ENCODE measurements at regions not wholly inside any gene's neighbourhood (a gene's known extent, or its start where the extent isn't known, plus 50 kb on each side); places are given as distances from the start of the nearest gene placed in this dataset.

DNA sequence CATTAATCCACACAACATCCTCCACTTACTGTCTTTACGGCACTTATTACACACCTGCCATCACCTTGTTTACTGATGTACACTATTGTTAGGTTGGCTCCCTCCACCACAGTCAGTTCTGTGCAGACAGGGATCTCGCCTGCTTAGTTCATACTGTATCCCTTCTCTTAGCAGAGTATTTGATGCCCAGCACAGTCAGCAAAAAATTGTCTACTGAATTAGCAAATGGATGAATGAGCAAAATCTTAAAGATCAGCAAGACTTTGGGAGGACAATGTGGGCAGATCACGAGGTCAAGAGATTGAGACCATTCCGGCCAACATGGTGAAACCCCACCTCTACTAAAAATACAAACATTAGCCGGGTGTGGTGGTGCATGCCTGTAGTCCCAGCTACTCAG, 109.8 kb upstream of the ATXN1 start:
- DNase-seq (ENCODE audit: insufficient read length, low spot score) = no peak
- peak; percentile 51 for FAIRE-seq

DNA sequence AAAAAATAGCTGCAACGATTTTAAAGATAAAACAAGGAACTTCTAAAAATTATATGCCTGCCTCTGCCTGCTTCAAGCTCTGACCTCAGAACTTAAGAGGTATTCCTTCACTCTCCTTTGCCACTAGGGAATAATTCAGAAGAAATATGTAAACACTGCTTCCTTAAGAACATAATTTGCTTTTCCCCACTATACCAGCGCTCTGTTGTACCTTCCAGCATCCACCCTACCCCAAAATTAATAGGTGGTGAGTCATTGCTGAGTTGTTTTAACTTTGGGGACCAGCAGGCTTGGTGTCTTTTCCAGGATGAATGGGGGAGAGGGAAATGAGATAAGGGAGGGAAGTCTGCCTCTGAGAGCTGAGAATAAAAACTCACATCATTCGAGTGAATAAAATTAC, 107.7 kb upstream of the ATXN1 start:
- no peak for FAIRE-seq

DNA sequence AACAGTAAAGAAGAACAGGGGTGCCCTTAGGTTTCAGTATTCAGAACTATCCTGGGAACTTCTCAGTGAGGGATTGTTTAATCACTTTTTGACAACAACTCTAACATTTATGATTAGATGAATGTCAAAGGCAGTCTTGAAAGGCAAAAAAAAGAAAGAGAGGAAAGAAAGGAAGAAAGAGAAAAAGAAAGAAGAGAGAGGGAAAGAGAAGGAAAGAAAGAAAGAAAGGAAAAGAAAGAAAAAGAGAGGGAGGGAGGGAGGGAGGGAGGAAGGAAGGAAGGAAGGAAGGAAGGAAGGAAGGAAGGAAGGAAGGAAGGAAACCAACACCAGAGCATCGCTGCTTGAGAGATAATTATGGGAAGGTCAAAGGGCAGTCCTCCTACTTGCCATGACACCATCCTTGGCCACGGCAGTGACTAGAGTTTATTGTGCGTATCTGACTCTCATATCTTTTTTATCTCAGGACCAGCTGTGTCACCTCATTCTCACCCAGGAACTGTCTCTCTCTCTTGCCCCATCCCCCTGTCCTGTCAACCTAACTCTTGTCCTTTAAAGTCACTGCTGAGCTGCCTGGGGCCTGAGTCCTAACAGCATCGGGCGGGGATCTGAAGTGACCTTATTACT, 96.8 kb upstream of the ATXN1 start:
- FAIRE-seq (no peak), DNase-seq (ENCODE audit: insufficient read length, low spot score) (no peak)

More for the DNA sequence above, 107.7 kb upstream of the ATXN1 start:
- no peak for DNase-seq (ENCODE audit: insufficient read length, low spot score)

DNA sequence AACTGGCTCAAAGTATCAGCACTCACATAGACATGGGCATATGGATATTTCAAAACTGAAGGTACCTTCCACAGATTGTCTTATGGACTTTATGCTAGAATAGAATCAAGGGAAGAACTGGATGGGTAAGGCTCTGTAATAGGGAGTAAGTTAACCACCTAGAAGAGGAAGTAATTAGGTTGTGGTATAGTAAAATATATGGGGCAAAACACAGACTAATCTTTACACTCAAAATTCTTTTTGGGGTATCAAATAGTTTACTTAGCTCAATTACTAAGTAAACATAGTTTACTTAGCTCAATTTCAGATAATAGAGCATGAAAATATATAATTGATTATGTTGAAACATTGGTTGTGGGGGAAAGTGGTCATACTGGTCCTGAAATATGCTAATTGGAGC, 94.2 kb upstream of the ATXN1 start:
- no peak for FAIRE-seq
- DNase-seq (ENCODE audit: insufficient read length, low spot score) = no peak

DNA sequence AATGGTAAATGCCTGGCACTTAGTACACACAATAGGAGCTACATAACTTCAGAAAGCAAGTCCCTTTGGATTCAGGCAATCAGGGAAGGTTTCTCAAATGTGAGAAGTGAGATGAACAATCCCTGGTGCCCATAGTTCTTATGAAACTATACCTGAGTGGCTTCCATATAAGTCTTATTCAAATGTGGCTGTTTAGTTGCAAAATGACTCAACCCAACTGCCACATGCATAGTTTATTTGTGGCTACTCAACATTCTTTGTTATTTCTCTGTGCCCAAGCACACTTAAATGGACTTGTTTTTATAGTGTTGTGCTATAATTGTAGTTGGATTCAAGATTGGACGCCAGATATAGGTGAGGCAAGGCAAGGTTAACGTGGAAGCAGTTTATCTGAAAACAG, 93.7 kb upstream of the ATXN1 start:
- DNase-seq (ENCODE audit: insufficient read length, low spot score) (no peak), FAIRE-seq (no peak)

DNA sequence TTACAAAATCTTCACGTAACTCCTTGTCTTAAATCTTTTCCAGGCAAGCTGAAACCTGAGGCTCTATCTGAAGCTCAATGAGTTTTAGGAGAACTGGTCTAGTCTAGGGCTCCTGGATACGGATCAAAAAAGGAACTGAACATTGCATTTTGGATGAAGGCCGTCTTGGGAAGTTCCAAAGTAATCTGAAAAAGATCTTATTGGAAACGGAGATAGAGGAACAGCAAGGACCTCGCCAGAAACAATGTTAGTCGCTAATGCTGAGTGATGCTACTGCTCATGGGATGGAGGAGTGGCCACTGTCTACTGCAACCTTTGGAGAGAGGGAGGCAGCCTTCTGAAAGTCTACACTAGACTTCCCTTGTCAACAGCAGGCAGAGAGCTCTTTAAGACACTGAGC, 91.4 kb upstream of the ATXN1 start:
- DNase-seq (ENCODE audit: insufficient read length, low spot score) (no peak), FAIRE-seq (no peak)

DNA sequence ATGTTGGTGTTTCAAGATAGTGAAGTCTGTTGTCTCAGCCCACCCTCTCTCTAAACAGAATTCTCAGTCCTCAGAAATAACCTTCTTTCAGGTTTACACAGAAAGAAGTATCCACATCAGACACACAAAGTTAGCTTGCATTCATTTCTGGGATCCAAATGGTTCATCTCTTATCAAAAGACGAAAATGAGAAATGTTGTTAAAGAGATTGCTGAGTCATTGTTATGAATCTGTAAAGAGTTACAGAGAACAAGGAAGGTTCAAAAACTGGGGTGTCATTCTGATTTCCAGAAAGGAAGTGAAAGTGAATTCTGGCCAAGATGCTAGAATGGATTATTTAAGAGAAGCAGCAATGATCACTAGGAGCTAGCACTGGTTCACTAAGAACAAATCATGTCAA, 90.5 kb upstream of the ATXN1 start:
- DNase-seq (ENCODE audit: insufficient read length, low spot score) (no peak), FAIRE-seq (no peak)

DNA sequence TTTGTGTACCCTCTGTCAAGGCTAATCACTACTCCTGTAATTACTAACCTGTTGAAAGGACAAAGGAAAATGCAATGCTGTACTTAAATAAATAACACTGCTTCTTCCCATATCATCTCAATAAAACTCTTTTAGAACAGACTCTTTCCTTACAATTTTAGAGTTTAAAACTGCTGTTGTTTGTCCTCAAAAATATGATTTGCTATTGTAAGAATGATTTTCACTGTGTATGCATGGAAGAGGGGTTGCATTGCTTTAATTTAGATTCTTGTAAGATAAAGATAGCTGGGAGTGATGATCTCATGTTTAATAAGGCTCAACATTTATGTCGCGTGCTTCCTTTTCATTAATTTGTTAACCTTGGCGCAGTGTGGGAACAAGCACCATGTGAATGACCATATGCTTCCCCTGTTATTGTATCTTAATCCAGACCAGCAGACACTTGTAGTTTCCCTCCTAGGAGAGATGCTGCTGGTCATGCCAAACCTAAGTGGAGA, 89.8 kb upstream of the ATXN1 start:
- DNase-seq (ENCODE audit: insufficient read length, low spot score) (no peak), FAIRE-seq (no peak)

DNA sequence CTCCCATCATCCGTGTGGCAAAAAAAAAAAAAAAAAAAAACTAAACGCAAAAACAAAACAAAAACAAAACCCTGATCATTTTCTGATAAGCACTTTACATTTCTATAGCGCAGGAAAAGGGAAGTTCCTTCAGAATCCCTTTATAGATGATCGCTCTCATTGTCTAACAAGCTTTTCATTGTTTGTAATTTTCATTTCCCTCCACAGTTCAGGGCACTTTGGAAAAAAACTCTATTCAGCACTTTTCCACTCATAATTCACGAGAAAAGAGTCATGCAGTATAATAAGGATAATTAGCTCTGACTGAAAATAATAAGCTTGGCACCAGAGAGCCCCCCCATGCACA, 89.4 kb upstream of the ATXN1 start:
- DNase-seq (ENCODE audit: insufficient read length, low spot score) (no peak), FAIRE-seq (no peak)

DNA sequence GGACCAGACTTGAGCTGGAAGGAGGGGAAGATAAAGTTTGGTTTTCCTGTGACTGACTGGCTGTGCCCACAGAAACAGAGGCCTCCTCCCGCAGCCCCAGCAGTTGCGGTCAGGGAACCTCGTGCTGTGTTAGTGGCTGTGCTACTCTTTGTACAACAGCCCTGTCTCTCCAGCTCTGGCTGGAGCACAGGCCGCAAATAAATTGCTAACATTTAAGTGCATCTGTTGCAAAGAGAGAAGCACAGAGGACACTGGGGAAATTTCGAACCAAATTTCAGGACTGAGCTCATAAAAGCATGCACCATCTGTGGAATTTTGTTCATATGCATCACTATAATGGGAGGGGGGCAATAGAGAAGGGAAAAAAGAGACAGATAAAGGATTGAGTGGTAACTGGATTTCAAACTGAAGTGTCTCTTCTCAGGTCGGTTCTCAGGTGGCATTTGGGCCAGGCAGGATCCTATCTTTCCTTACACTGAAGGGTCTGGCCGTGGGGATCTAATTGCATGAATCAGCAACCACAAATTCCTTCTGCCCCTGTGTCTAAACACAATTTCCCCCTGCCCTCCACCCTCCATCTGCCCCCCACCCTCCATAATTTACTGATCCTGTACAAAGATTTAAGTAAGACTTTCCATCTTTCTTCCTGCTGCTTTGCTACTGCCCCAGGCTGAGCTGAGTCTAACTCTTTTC, 88.9 kb upstream of the ATXN1 start:
- no peak for DNase-seq (ENCODE audit: insufficient read length, low spot score)
- peak; percentile 67 for FAIRE-seq

DNA sequence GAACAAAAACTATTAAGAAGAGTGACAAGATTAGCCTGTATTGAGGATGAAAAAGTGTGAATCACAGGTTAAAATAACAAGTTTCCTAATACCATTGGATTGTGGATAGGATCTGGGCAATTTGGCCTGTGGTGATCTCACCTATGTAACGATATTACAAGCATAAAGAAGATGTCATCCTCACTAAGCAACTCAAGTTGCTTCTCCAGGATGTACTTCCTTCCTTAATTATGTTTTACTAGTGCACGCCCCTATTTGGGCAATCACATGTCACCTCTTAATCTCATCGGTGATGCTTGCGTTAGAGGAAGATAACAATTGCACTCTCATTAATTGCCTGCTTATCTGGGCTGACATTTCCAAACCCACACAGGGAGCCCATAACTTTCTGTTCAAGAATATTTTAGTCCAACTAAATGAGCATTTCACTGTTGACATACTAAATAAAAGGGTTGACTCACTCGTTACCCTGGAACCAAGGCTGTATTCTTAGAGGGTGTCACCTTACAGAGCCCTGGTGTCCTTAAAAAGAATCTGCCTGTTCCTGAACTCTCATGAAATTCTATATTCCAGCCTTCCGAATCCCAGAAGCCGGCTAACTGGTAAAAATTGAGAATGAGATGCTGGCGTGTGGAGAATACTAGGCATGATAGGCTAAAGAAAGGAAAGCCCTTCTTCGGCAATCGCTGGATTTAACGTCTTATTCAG, 88.2 kb upstream of the ATXN1 start:
- FAIRE-seq (no peak), DNase-seq (ENCODE audit: insufficient read length, low spot score) (peak; percentile 48)

DNA sequence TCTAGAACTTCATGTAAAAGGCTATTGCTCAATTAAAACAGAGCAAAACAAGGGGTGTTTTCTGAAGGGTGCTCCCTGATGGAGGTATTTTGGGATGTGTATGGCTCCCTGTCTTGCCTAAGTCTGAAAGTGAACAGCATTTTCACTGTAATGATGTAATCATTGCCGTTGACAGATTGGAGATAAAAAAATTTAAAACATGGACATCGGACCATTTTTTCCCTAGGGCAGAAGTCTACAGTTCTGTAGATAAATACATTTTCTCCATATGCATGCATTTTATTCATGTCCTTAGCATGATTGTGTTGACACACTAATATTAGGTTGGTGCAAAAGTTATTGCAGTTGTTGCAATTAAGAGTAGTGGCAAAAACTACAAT, 85.1 kb upstream of the ATXN1 start:
- FAIRE-seq (no peak), DNase-seq (ENCODE audit: insufficient read length, low spot score) (no peak)

DNA sequence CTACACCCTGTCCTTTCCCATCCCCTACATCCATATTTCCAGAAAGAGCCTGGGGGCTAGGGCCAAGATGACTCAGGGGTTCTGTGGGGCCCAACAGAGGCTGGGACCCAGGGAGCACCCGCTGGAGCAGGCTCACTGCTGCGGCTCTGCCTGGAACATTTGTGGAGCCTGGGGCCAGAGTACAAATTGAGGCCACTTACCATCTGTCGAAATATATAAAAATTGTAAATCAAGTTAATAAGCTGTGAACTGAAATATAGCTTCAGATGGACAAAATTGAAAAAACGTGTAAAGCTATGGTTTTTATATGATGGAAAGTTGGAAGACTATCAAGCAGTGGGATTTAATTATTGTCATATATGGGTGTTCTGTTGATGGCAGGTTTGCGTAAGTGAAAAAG, 82.9 kb upstream of the ATXN1 start:
- no peak for FAIRE-seq
- no peak for DNase-seq (ENCODE audit: insufficient read length, low spot score)

DNA sequence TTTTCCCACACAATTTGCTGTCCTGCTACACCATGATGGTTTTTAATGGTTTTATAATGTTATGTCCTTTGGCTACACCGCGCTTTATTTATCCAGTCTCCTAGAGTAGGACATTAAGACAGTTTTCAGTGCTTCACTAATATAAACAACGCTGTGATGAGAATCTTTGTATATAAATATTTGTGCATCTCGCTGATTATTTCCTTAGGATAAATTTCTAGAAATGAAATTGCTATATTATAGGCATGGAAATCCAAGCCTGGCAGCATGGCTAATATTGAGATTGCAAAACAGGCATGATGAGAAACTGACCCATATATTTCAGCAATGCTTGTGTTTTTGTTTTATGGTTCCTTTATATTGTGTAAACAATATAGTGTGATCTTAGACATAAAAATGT, 81.4 kb upstream of the ATXN1 start:
- DNase-seq (ENCODE audit: insufficient read length, low spot score) = no peak

DNA sequence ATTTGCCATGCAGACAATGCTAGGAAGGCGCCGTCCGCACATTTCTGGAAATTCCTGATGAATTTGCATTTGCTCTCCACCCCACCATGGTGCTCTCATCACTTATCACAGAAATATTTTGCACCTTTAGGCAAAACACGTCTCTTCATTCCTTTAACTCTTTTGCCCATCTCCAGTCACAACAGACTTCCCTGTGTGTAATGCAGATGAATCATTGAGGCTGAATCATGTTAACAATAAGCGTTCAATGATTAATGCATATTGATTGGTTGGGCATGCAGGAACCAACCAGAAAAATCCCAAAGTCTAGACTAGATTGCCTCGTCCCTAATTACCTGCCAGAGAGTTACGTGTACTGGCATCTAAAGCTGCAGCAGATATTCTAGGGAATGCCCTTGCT, 80.0 kb upstream of the ATXN1 start:
- DNase-seq (ENCODE audit: insufficient read length, low spot score) (no peak), FAIRE-seq (no peak)

More for the DNA sequence above, 81.4 kb upstream of the ATXN1 start:
- FAIRE-seq = no peak

DNA sequence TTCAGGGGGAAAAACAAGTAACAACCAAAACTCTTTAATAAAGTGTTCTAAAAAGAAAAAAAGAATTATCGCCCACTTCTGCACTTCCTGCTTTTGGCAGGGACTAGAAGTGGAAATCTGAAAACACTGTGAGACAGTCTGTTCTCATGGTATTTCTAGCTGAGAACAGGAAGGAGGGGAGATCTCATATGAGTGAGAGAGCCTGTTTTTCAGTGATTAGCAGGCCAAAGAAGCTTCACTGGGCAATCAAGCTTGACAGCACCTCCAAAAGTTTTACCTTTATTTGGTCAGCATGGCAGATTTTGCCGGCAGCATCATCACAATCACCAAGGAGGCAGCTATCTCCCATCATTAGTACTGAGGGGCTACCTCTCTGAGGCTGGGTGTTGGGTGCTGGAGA, 79.5 kb upstream of the ATXN1 start:
- no peak for DNase-seq (ENCODE audit: insufficient read length, low spot score)
- no peak for FAIRE-seq

DNA sequence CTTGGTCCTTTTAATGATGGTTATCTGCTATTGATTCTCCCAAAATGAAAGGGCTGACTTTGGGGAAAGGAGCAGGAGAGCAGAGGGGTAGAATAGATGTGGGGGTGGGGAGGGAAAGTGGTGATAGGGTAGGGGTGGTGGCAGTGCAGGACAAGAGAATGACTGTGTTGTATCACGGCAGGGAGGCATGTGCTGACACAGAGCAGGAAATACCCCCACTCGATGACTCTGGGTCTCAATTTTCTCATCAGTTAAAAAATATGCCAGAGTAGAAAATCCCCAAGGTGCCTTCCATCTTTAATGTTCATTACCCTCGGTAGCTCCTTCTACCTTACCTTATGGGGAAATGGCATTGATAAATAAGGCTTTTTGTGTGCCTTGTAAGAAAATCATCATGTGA, 79.0 kb upstream of the ATXN1 start:
- peak; percentile 58 for FAIRE-seq

DNA sequence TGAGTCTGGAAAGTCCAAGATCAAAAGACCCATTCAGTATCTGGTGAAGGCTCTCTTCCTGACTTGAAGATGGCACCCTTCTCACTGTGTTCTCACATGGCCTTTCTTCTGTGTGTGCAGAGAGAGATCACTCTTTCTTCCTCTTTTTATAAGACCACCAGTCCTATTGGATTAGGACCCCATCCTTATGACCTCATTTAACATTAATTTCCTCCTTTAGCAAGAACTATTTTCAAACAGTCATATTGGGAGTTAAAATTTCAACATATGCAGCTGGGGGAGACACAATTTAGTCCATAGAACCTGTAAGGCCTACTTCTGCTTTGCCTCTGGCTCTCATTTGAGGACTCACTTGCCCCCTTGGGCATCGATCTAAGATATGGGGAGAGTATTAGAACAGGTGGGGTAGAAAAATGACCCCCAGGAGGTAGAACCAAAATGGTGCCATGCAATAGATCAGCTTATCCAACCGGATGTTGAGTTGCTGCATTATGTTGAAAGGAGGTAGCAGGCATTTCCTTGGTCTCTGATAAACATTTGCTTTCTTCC, 78.4 kb upstream of the ATXN1 start:
- no peak for DNase-seq (ENCODE audit: insufficient read length, low spot score)
- FAIRE-seq = no peak

More for the DNA sequence above, 79.0 kb upstream of the ATXN1 start:
- DNase-seq (ENCODE audit: insufficient read length, low spot score) = no peak

DNA sequence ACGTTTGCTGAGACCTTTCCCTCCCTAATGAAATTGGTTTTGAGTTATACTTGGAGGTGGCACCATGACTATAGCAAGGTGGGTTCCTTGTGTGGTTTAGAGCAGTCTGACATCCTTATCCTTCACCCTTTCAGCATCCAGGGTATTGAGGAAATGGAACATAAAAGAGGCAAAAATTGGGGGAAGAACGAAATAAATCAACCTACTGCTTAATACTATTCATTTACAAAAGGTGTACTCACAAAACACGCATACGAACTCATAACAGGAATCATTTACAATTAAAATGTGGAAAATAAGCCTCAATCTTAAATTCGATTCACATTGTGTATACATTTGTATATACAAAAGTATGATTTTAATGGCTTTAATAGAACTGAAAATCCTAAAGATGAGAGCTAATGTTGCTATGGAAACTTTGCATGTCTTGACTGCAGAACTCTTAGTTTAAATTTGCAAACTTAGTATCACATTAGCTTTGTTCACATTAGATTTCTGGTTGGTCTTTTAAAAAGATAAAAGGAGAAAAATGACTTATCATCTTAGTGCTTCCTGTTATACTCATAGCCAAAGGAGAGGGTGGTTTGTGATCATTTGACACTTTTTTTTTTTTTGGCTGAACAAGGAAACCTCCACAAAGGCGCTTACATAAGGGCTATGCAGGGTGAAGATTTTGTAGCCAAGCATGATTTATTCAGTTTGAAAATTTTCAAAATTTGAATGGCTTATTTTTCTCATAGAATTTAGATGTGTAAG, 76.1 kb upstream of the ATXN1 start:
- DNase-seq (ENCODE audit: insufficient read length, low spot score) = no peak
- no peak for FAIRE-seq

DNA sequence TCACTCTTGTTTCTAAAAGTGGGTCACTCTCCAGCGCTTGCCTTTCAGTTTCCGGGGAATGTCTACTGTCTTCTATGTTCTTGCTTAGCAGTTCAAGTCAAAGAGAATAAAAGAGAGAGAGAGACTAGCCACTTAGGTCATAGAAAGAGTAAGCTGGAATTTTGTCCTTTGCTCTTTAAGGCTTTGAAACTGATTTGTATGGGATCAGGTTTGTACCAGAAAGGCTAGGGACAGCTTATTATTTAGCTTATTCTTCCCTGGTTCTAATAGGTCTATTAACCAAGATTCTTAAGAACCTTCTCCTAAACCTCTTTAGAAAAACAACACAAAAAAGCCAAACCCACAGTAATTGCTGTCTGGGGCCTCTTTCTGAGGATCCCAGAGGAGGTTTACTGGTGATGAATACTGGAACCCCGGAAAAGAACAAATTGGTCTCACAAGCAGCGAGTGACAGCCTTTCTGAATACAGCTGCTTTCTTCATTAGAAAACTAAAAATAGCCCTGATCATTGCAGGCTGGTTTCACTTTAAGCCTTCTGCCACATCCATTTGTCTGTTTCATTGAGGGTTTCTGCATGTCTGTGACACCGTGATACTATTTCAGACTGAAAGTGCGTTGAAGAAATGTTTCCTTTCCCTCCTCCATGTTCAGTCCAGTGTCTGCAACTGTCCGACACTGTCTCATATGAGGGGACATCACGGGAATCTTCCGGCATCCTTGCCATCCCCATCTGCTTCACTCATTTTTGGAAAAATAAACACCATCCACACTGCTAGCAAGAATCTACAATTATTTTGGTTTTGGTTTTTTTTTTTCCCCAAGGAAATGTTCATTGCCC, 75.1 kb upstream of the ATXN1 start:
- DNase-seq (ENCODE audit: insufficient read length, low spot score) (no peak), FAIRE-seq (no peak)
